Progenitor cell of endocrine pancreas (in vitro differentiated cells): ENCODE measurements at regions not wholly inside any gene's neighbourhood (a gene's known extent, or its start where the extent isn't known, plus 50 kb on each side); places are given as distances from the start of the nearest gene placed in this dataset.

ENCODE experiments used
- DNase-seq: peaks from one replicate; pipeline ENCODE4 v3.0.0; 2021; ENCODE audit warnings: low spot score; ENCODE audit not compliant: unreplicated experiment
- H3K27ac Mint-ChIP-seq: 2 replicates; pipeline ENCODE4 v1.8.0; 2021; ENCODE audit warnings: mild to moderate bottlenecking, moderate library complexity, mixed read lengths
- H3K27me3 Mint-ChIP-seq: 2 replicates; pipeline ENCODE4 v1.8.0; 2021; ENCODE audit warnings: mixed read lengths
- H3K36me3 Mint-ChIP-seq: 2 replicates; pipeline ENCODE4 v1.8.0; 2022; ENCODE audit warnings: mixed read lengths; ENCODE audit not compliant: insufficient read depth
- H3K4me1 Mint-ChIP-seq: 2 replicates; pipeline ENCODE4 v1.8.0; 2021; ENCODE audit warnings: low read depth, mixed read lengths
- H3K4me3 Mint-ChIP-seq: 2 replicates; pipeline ENCODE4 v1.8.0; 2021; ENCODE audit warnings: low read depth, mild to moderate bottlenecking, moderate library complexity, mixed read lengths
- H3K9me3 Mint-ChIP-seq: 2 replicates; pipeline ENCODE4 v1.8.0; 2021; ENCODE audit warnings: low read depth, mixed read lengths
- TF ChIP-seq, protein P1 (sequence below): fragments of 200-600 bp; sonication (generic); IDR thresholded peaks from one replicate; pipeline ENCODE4 v1.5.0; 2021; ENCODE audit warnings: antibody characterized with exemption, mild to moderate bottlenecking; ENCODE audit not compliant: unreplicated experiment

DNA sequence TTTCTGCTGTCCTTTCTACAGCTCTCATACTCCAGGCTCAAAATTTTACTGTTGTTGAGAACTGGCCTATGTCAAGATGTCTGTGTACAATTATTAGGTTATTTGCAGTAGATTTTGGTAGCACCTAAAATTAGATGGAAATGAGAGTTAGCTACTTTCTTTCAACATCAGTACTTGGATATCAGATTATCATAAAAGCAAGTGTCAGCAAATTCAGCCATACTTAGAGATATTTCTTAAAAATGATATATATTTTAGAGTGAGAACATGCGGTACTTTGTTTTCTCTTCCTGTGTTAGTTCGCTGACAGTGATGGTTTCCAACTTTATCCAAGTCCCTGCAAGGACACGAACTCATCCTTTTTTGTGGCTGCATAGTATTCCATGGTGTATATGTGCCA is 351.8 kb upstream of the LRRC7 start:
- H3K27me3 Mint-ChIP-seq = no peaks in the 10 kb centered on the region
- TF ChIP-seq, protein P1, sequence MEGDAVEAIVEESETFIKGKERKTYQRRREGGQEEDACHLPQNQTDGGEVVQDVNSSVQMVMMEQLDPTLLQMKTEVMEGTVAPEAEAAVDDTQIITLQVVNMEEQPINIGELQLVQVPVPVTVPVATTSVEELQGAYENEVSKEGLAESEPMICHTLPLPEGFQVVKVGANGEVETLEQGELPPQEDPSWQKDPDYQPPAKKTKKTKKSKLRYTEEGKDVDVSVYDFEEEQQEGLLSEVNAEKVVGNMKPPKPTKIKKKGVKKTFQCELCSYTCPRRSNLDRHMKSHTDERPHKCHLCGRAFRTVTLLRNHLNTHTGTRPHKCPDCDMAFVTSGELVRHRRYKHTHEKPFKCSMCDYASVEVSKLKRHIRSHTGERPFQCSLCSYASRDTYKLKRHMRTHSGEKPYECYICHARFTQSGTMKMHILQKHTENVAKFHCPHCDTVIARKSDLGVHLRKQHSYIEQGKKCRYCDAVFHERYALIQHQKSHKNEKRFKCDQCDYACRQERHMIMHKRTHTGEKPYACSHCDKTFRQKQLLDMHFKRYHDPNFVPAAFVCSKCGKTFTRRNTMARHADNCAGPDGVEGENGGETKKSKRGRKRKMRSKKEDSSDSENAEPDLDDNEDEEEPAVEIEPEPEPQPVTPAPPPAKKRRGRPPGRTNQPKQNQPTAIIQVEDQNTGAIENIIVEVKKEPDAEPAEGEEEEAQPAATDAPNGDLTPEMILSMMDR = no peak
- no peaks in the 10 kb centered on the region for H3K36me3 Mint-ChIP-seq
- no peak for DNase-seq
- no peak overlapping the region for H3K4me3 Mint-ChIP-seq
- H3K4me1 Mint-ChIP-seq = no peaks in the 10 kb centered on the region
- H3K27ac Mint-ChIP-seq = no peak overlapping the region
- no peaks in the 10 kb centered on the region for H3K9me3 Mint-ChIP-seq

- no peak overlapping the region for H3K4me3 Mint-ChIP-seq
- TF ChIP-seq, protein P1 = no peak
- no peak overlapping the region for H3K27ac Mint-ChIP-seq
- H3K9me3 Mint-ChIP-seq = no peaks in the 10 kb centered on the region
- H3K4me1 Mint-ChIP-seq = no peaks in the 10 kb centered on the region
- no peak for DNase-seq
- H3K27me3 Mint-ChIP-seq = no peaks in the 10 kb centered on the region
- H3K36me3 Mint-ChIP-seq = no peaks in the 10 kb centered on the region
Observed at GRCh38 chr1:69220672-69221071, 347.1 kb upstream of the LRRC7 start.

- TF ChIP-seq, protein P1 = no peak
- no peak for DNase-seq
- H3K9me3 Mint-ChIP-seq = no peaks in the 10 kb centered on the region
- H3K27me3 Mint-ChIP-seq = no peaks in the 10 kb centered on the region
- H3K36me3 Mint-ChIP-seq = no peaks in the 10 kb centered on the region
- no peak overlapping the region for H3K4me3 Mint-ChIP-seq
- H3K4me1 Mint-ChIP-seq = no peaks in the 10 kb centered on the region
- H3K27ac Mint-ChIP-seq = no peak overlapping the region
Observed at GRCh38 chr1:69221524-69221923, 346.2 kb upstream of the LRRC7 start.

DNA sequence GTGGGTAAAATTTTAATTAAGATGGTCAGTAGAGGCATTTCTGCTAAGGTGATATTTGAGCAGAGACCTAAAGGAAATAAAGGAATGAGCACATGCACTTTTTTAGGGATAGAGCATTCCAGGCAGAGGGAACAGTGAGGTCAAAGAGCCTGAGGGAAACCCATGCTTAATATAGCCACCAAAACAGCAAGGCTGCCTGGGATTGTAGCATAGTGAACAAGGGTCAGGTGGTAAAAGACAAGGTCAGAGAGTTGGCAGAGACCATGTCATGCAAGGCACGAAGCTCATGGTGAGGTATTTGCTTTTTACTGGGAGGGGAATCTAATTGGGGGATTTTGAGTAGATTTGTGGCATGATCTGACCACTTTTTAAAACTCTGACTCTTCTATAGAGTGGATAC is 344.6 kb upstream of the LRRC7 start:
- H3K27ac Mint-ChIP-seq = no peak overlapping the region
- no peak overlapping the region for H3K4me3 Mint-ChIP-seq
- no peak for DNase-seq
- H3K36me3 Mint-ChIP-seq = no peaks in the 10 kb centered on the region
- H3K27me3 Mint-ChIP-seq = no peaks in the 10 kb centered on the region
- TF ChIP-seq, protein P1 = no peak
- H3K4me1 Mint-ChIP-seq = no peaks in the 10 kb centered on the region
- no peaks in the 10 kb centered on the region for H3K9me3 Mint-ChIP-seq

GRCh38 chr1:69228501-69228900 is 339.2 kb upstream of the LRRC7 start:
- Mint-ChIP-seq H3K36me3 (no peaks in the 10 kb centered on the region), H3K4me3 (no peak overlapping the region), H3K9me3 (no peaks in the 10 kb centered on the region), H3K4me1 (peaks cover 19% of the 10 kb centered on the region), H3K27me3 (no peaks in the 10 kb centered on the region), H3K27ac (no peak overlapping the region)
- no peak for DNase-seq
- TF ChIP-seq, protein P1 = no peak
